Left ventricle myocardium superior (tissue), 1 donor: ENCODE measurements at regions not wholly inside any gene's neighbourhood (a gene's known extent, or its start where the extent isn't known, plus 50 kb on each side); places are given as distances from the start of the nearest gene placed in this dataset.
A peak's percentile ranks its signal among the peaks of the same experiment; 100 is the strongest.

Experiments used
- ATAC-seq: fragments of 200-7000 bp; cut with Tn5 transposase; one replicate; pipeline ENCODE4 v1.9.1; 2020; ENCODE audit warnings: mild to moderate bottlenecking, moderate library complexity
- DNase-seq: peaks from one replicate; pipeline ENCODE4 v3.0.0-alpha.2; 2020
- intact Hi-C: fragments of 100-400 bp; cut with micrococcal nuclease; formaldehyde crosslinking; loops from one replicate; pipeline ENCODE4 v1.11.0; 2022
- donor health status: DM: no; HTN: yes; CAD: no; lungs with severe emphysema.

- intact Hi-C loops, result no loop called here
- ATAC-seq (no peak), DNase-seq (no peak)
Measured at GRCh38 chr7:41012041-41012440, 690.8 kb downstream of the INHBA start.

GRCh38 chr7:41010967-41011366 is 691.9 kb downstream of the INHBA start:
- DNase-seq (no peak), ATAC-seq (peak; percentile 90)
- intact Hi-C loops, result no loop called here

GRCh38 chr7:41010418-41010817 is 692.5 kb downstream of the INHBA start:
- no peak for DNase-seq
- intact Hi-C loops, result no loop called here
- ATAC-seq, result peak; percentile 84

GRCh38 chr7:41007811-41008210 is 695.1 kb downstream of the INHBA start:
- DNase-seq, result no peak
- intact Hi-C loops, result no loop called here
- no peak for ATAC-seq

- intact Hi-C loops, result no loop called here
- ATAC-seq (no peak), DNase-seq (no peak)
Measured at GRCh38 chr7:41007351-41007751, 695.5 kb downstream of the INHBA start.

GRCh38 chr7:41006306-41006995 is 696.4 kb downstream of the INHBA start:
- DNase-seq (no peak), ATAC-seq (no peak)
- intact Hi-C loops, result no loop called here

- intact Hi-C loops, result no loop called here
- no peak for DNase-seq
Measured at GRCh38 chr7:41005374-41005901, 697.5 kb downstream of the INHBA start.

GRCh38 chr7:41003977-41004376 is 698.9 kb downstream of the INHBA start:
- DNase-seq (no peak), ATAC-seq (no peak)
- intact Hi-C loops, result no loop called here

More at GRCh38 chr7:41005374-41005901, 697.5 kb downstream of the INHBA start:
- ATAC-seq, result peak; percentile 92

GRCh38 chr7:41003611-41003940 is 699.3 kb downstream of the INHBA start:
- DNase-seq (no peak), ATAC-seq (no peak)
- intact Hi-C loops, result no loop called here

- DNase-seq (peak; percentile 47), ATAC-seq (no peak)
- intact Hi-C loops, result no loop called here
Measured at GRCh38 chr7:41002741-41003610, 699.9 kb downstream of the INHBA start.

GRCh38 chr7:41000042-41000441 is 702.8 kb downstream of the INHBA start:
- ATAC-seq (no peak), DNase-seq (no peak)
- intact Hi-C loops, result no loop called here

- ATAC-seq, result peak; percentile 24
- no peak for DNase-seq
- intact Hi-C loops, result no loop called here
Measured at GRCh38 chr7:40996233-40996677, 706.6 kb downstream of the INHBA start.

- ATAC-seq, result no peak
Measured at GRCh38 chr7:40990841-40991240, 712.0 kb downstream of the INHBA start.

GRCh38 chr7:40987571-40987970 is 715.3 kb downstream of the INHBA start:
- intact Hi-C loops, result no loop called here
- DNase-seq (no peak), ATAC-seq (no peak)

More at GRCh38 chr7:40990841-40991240, 712.0 kb downstream of the INHBA start:
- no peak for DNase-seq
- intact Hi-C loops, result no loop called here

GRCh38 chr7:40986351-40986873 is 716.5 kb downstream of the INHBA start:
- ATAC-seq (peak; percentile 93), DNase-seq (no peak)
- intact Hi-C loops, result no loop called here

GRCh38 chr7:40983111-40983510 is 719.8 kb downstream of the INHBA start:
- DNase-seq, result no peak
- intact Hi-C loops, result no loop called here
- no peak for ATAC-seq

- no peak for ATAC-seq
- intact Hi-C loops, result no loop called here
- DNase-seq, result no peak
Measured at GRCh38 chr7:40979296-40979695, 723.6 kb downstream of the INHBA start.

GRCh38 chr7:40978047-40978446 is 724.8 kb downstream of the INHBA start:
- DNase-seq (no peak), ATAC-seq (no peak)
- intact Hi-C loops, result no loop called here

- intact Hi-C loops, result no loop called here
- no peak for DNase-seq
- ATAC-seq, result no peak
Measured at GRCh38 chr7:40977533-40977932, 725.4 kb downstream of the INHBA start.

- intact Hi-C loops, result no loop called here
- ATAC-seq, result no peak
- no peak for DNase-seq
Measured at GRCh38 chr7:40972426-40972825, 730.5 kb downstream of the INHBA start.
